ENCODE measurements at regions not wholly inside any gene's neighbourhood (a gene's known extent, or its start where the extent isn't known, plus 50 kb on each side); places are given as distances from the start of the nearest gene placed in this dataset.
"Not testable (repeated sequence)": the region's sequence is repeated elsewhere in the genome, so short reads cannot be mapped to it uniquely, and the experiment has no call there.

DNA sequence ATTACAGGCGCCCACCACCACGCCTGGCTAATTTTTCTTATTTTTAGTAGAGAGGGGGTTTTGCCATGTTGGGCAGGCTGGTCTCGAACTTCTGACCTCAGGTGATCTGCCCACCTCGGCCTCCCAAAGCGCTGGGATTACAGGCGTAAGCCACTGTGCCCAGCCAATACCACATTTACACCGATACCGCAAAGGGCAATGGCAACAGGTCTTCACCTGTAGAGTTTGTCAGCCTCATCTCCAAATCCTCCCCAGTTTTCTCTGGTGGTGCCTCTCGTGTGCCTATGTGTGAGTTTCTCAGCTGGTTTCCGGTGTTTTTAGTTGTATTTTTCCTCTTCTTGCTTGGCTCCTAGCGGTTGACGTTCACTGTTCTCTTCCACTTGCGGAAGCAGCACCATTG, 52.0 kb upstream of the LYZL1 start:
- not testable (repeated sequence) for TF ChIP-seq POLR2AphosphoS5, POLR2A (IDR thresholded peaks at IDR 0.05)
- TF ChIP-seq, protein P1, sequence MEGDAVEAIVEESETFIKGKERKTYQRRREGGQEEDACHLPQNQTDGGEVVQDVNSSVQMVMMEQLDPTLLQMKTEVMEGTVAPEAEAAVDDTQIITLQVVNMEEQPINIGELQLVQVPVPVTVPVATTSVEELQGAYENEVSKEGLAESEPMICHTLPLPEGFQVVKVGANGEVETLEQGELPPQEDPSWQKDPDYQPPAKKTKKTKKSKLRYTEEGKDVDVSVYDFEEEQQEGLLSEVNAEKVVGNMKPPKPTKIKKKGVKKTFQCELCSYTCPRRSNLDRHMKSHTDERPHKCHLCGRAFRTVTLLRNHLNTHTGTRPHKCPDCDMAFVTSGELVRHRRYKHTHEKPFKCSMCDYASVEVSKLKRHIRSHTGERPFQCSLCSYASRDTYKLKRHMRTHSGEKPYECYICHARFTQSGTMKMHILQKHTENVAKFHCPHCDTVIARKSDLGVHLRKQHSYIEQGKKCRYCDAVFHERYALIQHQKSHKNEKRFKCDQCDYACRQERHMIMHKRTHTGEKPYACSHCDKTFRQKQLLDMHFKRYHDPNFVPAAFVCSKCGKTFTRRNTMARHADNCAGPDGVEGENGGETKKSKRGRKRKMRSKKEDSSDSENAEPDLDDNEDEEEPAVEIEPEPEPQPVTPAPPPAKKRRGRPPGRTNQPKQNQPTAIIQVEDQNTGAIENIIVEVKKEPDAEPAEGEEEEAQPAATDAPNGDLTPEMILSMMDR (IDR thresholded peaks at IDR 0.05) = not testable (repeated sequence)

All from stomach (tissue), 4 donors.